VCaP (cell line): ENCODE measurements at regions not wholly inside any gene's neighbourhood (a gene's known extent, or its start where the extent isn't known, plus 50 kb on each side); places are given as distances from the start of the nearest gene placed in this dataset.

Experiments used
- H3K27ac ChIP-seq: fragments of 450-650 bp; 2 replicates; pipeline ENCODE4 v1.5.1; 2017
- TF ChIP-seq, protein P1 (sequence below): fragments of 450-650 bp; conservative IDR thresholded peaks from 2 replicates; pipeline ENCODE4 v1.5.1; 2017; ENCODE audit warnings: mild to moderate bottlenecking, moderate library complexity

DNA sequence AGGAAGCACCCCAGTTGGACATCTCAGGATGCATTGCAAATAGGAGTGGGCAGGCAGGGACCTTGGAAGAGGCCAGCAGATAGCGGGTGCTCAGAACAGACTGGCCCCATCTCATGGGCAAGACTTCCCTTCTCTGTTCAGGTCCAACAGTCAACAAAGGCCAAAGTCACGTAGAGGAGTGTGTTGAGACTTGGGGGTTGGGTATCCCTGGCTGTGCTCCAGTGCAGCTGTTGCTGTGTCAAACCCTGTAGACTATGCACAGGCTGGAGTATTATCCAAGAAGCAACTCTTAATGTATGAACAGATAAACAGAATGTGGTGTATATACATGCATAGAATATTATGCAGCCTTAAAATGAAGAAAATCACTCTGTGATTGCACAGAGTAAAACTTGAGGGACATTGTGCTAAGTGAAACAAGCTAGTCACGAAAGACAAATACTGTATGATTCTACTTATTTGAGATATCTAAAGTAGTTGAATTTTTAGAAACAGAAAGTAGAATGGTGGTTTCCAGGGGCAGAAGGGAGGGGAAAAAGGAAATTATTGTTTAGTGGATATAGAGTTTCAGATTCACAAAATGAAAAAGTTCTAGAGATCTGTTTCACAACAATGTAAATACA, 192.1 kb upstream of the LCORL start:
- H3K27ac ChIP-seq = no peak overlapping the region
- TF ChIP-seq, protein P1, sequence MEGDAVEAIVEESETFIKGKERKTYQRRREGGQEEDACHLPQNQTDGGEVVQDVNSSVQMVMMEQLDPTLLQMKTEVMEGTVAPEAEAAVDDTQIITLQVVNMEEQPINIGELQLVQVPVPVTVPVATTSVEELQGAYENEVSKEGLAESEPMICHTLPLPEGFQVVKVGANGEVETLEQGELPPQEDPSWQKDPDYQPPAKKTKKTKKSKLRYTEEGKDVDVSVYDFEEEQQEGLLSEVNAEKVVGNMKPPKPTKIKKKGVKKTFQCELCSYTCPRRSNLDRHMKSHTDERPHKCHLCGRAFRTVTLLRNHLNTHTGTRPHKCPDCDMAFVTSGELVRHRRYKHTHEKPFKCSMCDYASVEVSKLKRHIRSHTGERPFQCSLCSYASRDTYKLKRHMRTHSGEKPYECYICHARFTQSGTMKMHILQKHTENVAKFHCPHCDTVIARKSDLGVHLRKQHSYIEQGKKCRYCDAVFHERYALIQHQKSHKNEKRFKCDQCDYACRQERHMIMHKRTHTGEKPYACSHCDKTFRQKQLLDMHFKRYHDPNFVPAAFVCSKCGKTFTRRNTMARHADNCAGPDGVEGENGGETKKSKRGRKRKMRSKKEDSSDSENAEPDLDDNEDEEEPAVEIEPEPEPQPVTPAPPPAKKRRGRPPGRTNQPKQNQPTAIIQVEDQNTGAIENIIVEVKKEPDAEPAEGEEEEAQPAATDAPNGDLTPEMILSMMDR = no peak

DNA sequence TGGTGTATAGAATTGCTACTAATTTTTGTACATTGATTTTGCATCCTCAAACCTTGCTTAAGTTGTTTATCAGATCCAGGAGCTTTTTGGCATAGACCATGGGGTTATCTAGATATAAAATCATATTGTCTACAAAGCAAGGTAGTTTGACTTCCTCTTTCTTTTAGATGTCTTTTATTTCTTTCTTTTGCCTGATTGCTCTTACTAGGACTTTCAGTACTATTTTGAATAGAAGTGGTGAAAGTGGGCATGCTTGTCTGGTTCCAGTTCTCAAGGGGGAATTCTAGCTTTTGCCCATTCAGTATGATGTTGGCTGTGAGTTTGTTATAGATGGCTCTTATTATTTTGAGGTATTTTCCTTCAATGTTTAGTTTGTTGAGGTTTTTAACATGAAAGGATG, 187.9 kb upstream of the LCORL start:
- no peak overlapping the region for H3K27ac ChIP-seq
- TF ChIP-seq, protein P1 = no peak

DNA sequence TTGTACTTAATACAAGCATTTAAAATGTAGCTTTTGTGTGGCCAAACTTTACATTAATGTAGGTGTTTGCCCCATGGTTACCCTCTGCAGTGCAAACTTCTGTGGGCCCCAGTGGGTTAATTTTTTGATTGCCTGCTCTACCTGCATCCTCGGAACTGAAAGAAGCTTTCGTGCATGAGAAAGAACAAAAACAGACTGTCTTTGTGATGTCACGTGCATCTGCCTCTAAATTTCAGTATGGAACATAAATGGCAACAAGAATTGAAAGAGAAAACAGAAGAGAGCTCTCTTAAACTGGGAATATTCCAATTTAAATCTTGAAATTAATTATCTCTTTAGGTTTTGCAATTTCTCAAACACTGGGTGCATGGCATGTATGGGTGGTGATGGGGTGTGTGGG, 182.4 kb upstream of the LCORL start:
- TF ChIP-seq, protein P1 = no peak
- H3K27ac ChIP-seq = no peak overlapping the region

GRCh38 chr4:18202486-18202885, 180.9 kb upstream of the LCORL start:
- TF ChIP-seq, protein P1 = no peak
- H3K27ac ChIP-seq = no peak overlapping the region

DNA sequence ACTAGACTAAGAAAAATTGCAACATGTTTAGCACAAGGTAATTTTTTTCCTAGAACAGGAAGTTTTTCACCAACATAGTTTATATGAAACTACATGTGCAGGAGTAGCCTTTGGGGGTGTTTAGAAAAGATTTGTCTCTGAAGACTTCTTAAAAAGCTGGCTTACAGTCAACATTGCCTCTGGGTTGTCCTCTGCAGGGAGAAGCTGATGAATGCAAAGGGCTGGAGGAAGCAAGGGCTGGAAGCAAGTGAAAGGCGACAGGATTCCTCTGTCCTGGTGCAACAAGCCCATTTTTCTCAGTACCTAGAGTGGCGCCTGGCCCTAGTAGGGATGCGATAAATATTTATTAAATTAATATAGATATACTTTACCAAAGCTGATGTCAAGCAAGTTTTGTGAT, 180.3 kb upstream of the LCORL start:
- TF ChIP-seq, protein P1 = no peak
- H3K27ac ChIP-seq = no peak overlapping the region

DNA sequence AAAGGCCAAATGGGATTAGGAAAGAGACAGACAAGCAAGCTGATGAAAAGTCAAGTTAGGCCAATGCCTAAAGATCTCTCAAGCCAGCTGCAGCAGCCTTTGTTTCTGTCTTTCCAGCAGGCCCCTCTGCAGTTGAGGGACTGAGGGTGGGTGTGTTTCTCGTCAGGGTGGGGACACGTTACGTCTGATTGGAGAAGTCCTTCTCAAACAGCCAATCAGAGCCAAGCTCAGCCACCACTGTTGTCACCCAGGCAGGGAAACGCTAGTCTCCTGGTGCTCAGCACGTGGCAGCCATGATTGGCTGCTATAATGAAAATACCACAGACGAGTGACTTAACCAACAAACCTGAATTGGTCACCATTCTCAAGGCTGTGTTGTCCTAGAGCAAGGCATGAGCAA, 177.1 kb upstream of the LCORL start:
- TF ChIP-seq, protein P1 = no peak
- H3K27ac ChIP-seq = no peak overlapping the region

GRCh38 chr4:18197467-18197866, 175.9 kb upstream of the LCORL start:
- H3K27ac ChIP-seq = no peak overlapping the region
- TF ChIP-seq, protein P1 = no peak
